IPS-18a (cell line): ENCODE measurements at regions not wholly inside any gene's neighbourhood (a gene's known extent, or its start where the extent isn't known, plus 50 kb on each side); places are given as distances from the start of the nearest gene placed in this dataset.
"Not testable (repeated sequence)": the region's sequence is repeated elsewhere in the genome, so short reads cannot be mapped to it uniquely, and the experiment has no call there.

Experiments used
- H3K27ac ChIP-seq: one replicate; pipeline ENCODE4 v1.5.1; 2013; ENCODE audit warnings: low read length
- H3K27me3 ChIP-seq: one replicate; pipeline ENCODE4 v1.6.1; 2013; ENCODE audit warnings: mild to moderate bottlenecking, low read length; ENCODE audit not compliant: control insufficient read depth, insufficient read depth
- H3K36me3 ChIP-seq: one replicate; pipeline ENCODE4 v1.6.1; 2013; ENCODE audit warnings: low read depth, low read length; ENCODE audit not compliant: control insufficient read depth
- H3K4me1 ChIP-seq: one replicate; pipeline ENCODE4 v1.6.1; 2013; ENCODE audit warnings: low read depth, low read length; ENCODE audit not compliant: control insufficient read depth
- H3K4me3 ChIP-seq: one replicate; pipeline ENCODE4 v1.5.1; 2013; ENCODE audit warnings: low read length
- H3K9ac ChIP-seq: one replicate; pipeline ENCODE4 v1.6.1; 2013; ENCODE audit warnings: mild to moderate bottlenecking, low read length, moderate library complexity
- H3K9me3 ChIP-seq: one replicate; pipeline ENCODE4 v1.6.1; 2013; ENCODE audit warnings: low read depth, low read length; ENCODE audit not compliant: control insufficient read depth

DNA sequence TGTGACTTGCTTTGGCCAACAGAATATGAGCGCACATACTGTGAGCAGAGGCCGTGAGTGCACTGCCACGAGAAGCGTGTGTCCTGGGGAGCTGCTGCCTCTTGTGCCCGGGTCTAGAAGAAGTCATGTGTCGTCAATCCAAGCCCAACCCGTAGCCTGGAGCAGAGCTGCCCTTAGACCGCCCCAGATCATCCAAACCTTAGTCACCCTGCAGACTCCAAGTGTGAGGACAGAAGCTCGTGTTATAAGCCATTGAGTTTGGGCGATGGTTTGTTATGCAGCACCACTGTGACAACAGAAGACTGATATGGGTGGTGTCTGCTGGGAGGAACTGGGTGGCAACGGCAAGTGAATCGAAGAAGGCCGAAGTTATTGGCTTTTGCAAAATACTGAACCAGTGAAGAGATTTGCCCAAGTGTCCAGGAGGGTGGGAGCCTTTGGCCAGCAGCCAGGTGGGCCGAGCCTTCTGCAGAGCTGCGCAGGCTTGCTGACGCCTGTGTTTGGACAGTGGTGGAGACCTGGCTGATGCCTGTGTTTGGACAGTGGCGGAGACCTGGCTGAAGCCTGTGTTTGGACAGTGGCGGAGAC, 101.3 kb upstream of the SULF2 start:
- Histone ChIP-seq H3K27me3 (no peaks in the 10 kb centered on the region), H3K4me1 (no peaks in the 10 kb centered on the region), H3K4me3 (no peak overlapping the region), H3K9ac (no peak overlapping the region), H3K36me3 (no peaks in the 10 kb centered on the region), H3K9me3 (no peaks in the 10 kb centered on the region), H3K27ac (no peak overlapping the region)

DNA sequence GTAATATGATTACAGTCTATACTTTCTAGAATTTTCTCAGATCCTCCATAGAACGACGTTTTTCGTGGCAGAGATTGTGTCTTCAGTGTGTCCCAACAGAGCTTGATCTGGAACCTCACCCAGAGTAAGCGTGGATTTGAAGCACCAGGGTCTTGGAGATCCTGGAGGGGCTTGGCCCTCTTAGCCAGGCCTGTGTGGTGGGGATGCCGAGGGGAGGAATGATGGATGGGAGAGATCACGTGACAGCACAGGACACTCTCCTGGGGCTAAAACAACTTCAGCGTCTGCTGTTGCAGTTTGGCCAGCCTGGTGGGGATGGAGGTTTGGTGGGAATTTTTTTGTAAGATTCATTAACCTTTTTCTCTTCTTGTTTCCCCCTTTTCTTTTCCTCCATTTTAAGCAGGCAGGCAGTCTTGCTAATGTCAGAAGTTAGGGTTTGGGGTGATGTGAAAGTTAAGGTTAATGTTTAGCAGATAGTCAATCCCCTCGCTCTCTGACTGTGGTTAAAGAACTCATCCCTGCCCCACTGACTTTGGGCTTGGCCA, 100.7 kb upstream of the SULF2 start:
- Histone ChIP-seq H3K36me3 (no peaks in the 10 kb centered on the region), H3K27me3 (no peaks in the 10 kb centered on the region), H3K9ac (no peak overlapping the region), H3K4me3 (no peak overlapping the region), H3K4me1 (no peaks in the 10 kb centered on the region), H3K9me3 (no peaks in the 10 kb centered on the region), H3K27ac (no peak overlapping the region)

DNA sequence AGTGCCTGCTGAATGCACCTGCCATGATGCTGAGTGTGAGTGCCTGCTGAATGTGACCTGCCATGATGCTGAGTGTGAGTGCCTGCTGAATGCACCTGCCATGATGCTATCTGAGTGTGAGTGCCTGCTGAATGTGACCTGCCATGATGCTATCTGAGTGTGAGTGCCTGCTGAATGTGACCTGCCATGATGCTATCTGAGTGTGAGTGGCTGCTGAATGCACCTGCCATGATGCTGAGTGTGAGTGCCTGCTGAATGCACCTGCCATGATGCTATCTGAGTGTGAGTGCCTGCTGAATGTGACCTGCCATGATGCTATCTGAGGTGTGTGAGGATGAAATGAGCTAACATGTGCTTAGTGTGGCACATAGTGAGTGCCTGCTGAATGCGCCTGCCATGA, 98.7 kb upstream of the SULF2 start:
- H3K9me3 ChIP-seq, H3K36me3 ChIP-seq, H3K4me1 ChIP-seq, H3K27me3 ChIP-seq, H3K27ac ChIP-seq, H3K9ac ChIP-seq, H3K4me3 ChIP-seq: not testable (repeated sequence)

DNA sequence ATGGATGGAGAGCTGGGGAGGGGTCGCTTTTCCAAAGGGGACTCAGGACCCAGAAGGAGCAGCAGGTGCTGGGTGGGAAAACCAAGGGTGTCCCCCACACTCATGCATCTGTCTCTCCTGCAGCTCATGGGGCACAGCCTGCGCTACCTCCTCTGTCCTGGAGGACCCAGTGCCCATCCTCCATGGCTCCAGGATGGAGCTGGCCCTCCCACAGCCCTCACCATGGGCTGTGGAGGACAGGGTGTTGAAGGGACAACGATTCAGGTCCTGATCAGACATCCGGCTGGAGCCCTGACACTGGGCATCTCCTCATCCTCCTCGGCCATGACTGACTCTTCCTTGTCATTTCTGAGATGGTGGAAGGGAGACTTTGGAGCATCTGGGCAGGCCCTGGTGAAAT, 97.9 kb upstream of the SULF2 start:
- H3K27ac ChIP-seq: no peak overlapping the region
- H3K4me1 ChIP-seq: no peaks in the 10 kb centered on the region
- no peaks in the 10 kb centered on the region for H3K9me3 ChIP-seq
- no peaks in the 10 kb centered on the region for H3K36me3 ChIP-seq
- no peak overlapping the region for H3K4me3 ChIP-seq
- no peaks in the 10 kb centered on the region for H3K27me3 ChIP-seq
- H3K9ac ChIP-seq: no peak overlapping the region

- no peak overlapping the region for H3K27ac ChIP-seq
- H3K9me3 ChIP-seq: no peaks in the 10 kb centered on the region
- H3K27me3 ChIP-seq: no peaks in the 10 kb centered on the region
- H3K9ac ChIP-seq: no peak overlapping the region
- H3K4me1 ChIP-seq: no peaks in the 10 kb centered on the region
- H3K36me3 ChIP-seq: no peaks in the 10 kb centered on the region
- H3K4me3 ChIP-seq: no peak overlapping the region
Observed at GRCh38 chr20:47879771-47880170, 94.5 kb upstream of the SULF2 start.

GRCh38 chr20:47878601-47879027, 93.3 kb upstream of the SULF2 start:
- Histone ChIP-seq H3K36me3 (no peaks in the 10 kb centered on the region), H3K27ac (no peak overlapping the region)

GRCh38 chr20:47876311-47877088, 91.2 kb upstream of the SULF2 start:
- H3K4me3 ChIP-seq: no peak overlapping the region
- H3K4me1 ChIP-seq: no peaks in the 10 kb centered on the region
- no peaks in the 10 kb centered on the region for H3K9me3 ChIP-seq
- H3K36me3 ChIP-seq: no peaks in the 10 kb centered on the region
- no peaks in the 10 kb centered on the region for H3K27me3 ChIP-seq
- H3K9ac ChIP-seq: no peak overlapping the region
- H3K27ac ChIP-seq: no peak overlapping the region

More at GRCh38 chr20:47878601-47879027, 93.3 kb upstream of the SULF2 start:
- H3K4me3 ChIP-seq: no peak overlapping the region
- no peaks in the 10 kb centered on the region for H3K27me3 ChIP-seq
- no peaks in the 10 kb centered on the region for H3K9me3 ChIP-seq
- no peak overlapping the region for H3K9ac ChIP-seq
- H3K4me1 ChIP-seq: no peaks in the 10 kb centered on the region

- Histone ChIP-seq H3K9ac (no peak overlapping the region), H3K27ac (no peak overlapping the region), H3K36me3 (no peaks in the 10 kb centered on the region), H3K9me3 (no peaks in the 10 kb centered on the region), H3K4me3 (no peak overlapping the region), H3K27me3 (no peaks in the 10 kb centered on the region), H3K4me1 (no peaks in the 10 kb centered on the region)
Observed at GRCh38 chr20:47875297-47876025, 90.2 kb upstream of the SULF2 start.

DNA sequence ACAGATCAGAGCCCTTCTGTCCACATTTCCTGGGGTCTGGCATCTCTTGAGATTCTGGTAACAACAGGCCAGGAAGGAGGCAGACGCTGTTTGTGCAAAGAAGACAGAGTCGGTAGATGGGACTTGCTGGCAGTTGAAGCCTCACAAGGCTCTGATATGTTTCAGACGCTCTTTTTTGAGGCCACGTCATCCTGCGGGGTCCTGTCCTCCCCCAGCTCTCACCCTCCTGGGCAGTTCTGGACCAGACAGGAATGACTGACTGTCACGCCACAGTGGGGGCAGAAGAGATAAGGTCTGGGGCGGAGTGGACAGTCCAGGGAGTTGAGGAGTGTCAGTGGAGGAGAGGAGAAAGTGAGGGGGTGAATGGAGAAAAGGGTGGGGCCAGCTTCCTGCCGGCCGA, 87.1 kb upstream of the SULF2 start:
- Histone ChIP-seq H3K9ac (no peak overlapping the region), H3K27me3 (no peaks in the 10 kb centered on the region), H3K9me3 (no peaks in the 10 kb centered on the region), H3K4me3 (no peak overlapping the region), H3K4me1 (no peaks in the 10 kb centered on the region), H3K36me3 (no peaks in the 10 kb centered on the region), H3K27ac (no peak overlapping the region)

DNA sequence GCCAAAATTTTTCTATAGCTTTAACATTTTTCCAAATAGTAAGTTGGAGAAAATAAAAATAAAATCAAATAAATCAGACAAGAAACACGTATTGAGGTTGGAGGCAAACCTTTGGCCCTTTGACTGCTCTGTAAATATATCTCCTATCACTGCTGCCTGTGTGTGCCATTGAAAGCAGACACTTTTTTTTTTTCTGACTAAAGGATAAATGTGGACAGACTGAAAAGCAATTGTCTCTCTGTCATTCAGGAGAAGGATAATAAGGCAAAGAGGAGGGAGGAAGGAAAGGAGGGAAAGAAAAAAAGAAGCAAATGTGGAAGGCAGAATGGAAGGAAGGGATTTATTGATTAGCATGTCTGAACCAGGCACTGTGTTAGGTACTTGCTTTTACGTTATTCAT, 85.2 kb upstream of the SULF2 start:
- no peak overlapping the region for H3K9ac ChIP-seq
- H3K9me3 ChIP-seq: no peaks in the 10 kb centered on the region
- H3K4me1 ChIP-seq: no peaks in the 10 kb centered on the region
- H3K4me3 ChIP-seq: no peak overlapping the region
- no peaks in the 10 kb centered on the region for H3K27me3 ChIP-seq
- H3K27ac ChIP-seq: no peak overlapping the region
- H3K36me3 ChIP-seq: no peaks in the 10 kb centered on the region

GRCh38 chr20:47868744-47869143, 83.5 kb upstream of the SULF2 start:
- H3K36me3 ChIP-seq: no peaks in the 10 kb centered on the region
- H3K4me1 ChIP-seq: no peaks in the 10 kb centered on the region
- H3K27me3 ChIP-seq: no peaks in the 10 kb centered on the region
- no peak overlapping the region for H3K9ac ChIP-seq
- H3K9me3 ChIP-seq: no peaks in the 10 kb centered on the region
- no peak overlapping the region for H3K4me3 ChIP-seq
- H3K27ac ChIP-seq: no peak overlapping the region
